Activated naive CD8-positive, alpha-beta T cell treated with anti-CD3 and anti-CD28 coated beads, Interleukin-2, amount 10 ng/mL, durations not matched to agents 7 days and 5 days (primary cell): ENCODE measurements at regions not wholly inside any gene's neighbourhood (a gene's known extent, or its start where the extent isn't known, plus 50 kb on each side); places are given as distances from the start of the nearest gene placed in this dataset.
A peak's percentile ranks its signal among the peaks of the same experiment; 100 is the strongest.
"Not testable (repeated sequence)": the region's sequence is repeated elsewhere in the genome, so short reads cannot be mapped to it uniquely, and the experiment has no call there.

ENCODE experiments used
- ATAC-seq: fragments of 150-1000 bp; cut with Tn5 transposase; one replicate; pipeline ENCODE4 v1.10.0; 2021; ENCODE audit warnings: low read depth, moderate library complexity
- POLR2A ChIA-PET: fragments of 350-600 bp; sonication (Branson Sonifier 250); formaldehyde crosslinking; loops from one replicate; lab custom pipeline; 2021; ENCODE audit warnings: antibody characterized with exemption; lab: Charles Lee
- DNase-seq: peaks from one replicate; pipeline ENCODE4 v3.0.0; 2021
- H3K27ac Mint-ChIP-seq: one replicate; pipeline ENCODE4 v1.8.0; 2022; ENCODE audit warnings: mild to moderate bottlenecking, mixed read lengths
- H3K27me3 Mint-ChIP-seq: one replicate; pipeline ENCODE4 v1.8.0; 2022; ENCODE audit warnings: mild to moderate bottlenecking, moderate library complexity, mixed read lengths
- H3K36me3 Mint-ChIP-seq: one replicate; pipeline ENCODE4 v1.8.0; 2021; ENCODE audit warnings: mild to moderate bottlenecking, mixed read lengths
- H3K4me1 Mint-ChIP-seq: one replicate; pipeline ENCODE4 v1.8.0; 2021; ENCODE audit warnings: mixed read lengths
- H3K4me3 Mint-ChIP-seq: one replicate; pipeline ENCODE4 v1.8.0; 2022; ENCODE audit warnings: mild to moderate bottlenecking, moderate library complexity, mixed read lengths
- H3K9me3 Mint-ChIP-seq: one replicate; pipeline ENCODE4 v1.8.0; 2021; ENCODE audit warnings: mixed read lengths

DNA sequence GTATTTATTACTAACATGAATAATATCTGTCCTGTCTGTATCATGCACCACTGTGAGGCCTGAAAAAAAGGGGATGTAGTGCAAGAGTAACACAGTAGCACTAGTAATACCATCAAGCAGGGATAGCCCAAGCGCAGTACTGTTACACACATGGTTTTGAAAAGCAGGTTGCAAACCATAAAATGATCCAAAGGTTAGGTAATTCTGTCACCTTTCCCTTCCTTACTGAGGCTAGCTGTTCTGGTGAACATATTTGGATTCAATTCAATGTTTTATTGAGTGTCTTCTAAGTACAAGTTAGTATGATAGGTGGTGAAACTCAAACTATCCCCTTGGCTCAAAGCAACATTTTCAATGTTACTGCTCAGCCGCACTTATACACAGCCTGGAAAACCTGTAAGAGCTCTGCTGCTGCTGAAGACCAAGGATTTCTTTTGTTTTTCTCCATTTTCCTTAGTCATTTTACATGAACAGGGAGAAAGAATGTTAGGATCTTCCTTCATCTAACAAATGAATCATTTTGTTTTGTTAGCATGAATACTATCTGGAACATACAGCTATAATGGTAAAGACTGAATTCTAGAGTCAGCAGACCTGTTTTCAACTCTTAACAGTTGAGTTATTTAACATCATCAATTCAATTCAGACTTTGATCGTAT, 102.5 kb upstream of the ITPRID2 start:
- H3K4me3 Mint-ChIP-seq, result no peak overlapping the region
- POLR2A ChIA-PET, result no interaction called here
- peaks cover 15% of the 10 kb centered on the region for H3K4me1 Mint-ChIP-seq
- ATAC-seq (no peak), DNase-seq (no peak)
- H3K9me3 Mint-ChIP-seq, result peaks cover 2% of the 10 kb centered on the region
- H3K27ac Mint-ChIP-seq, result no peak overlapping the region
- H3K36me3 Mint-ChIP-seq, result peaks cover 2% of the 10 kb centered on the region
- H3K27me3 Mint-ChIP-seq, result no peaks in the 10 kb centered on the region

DNA sequence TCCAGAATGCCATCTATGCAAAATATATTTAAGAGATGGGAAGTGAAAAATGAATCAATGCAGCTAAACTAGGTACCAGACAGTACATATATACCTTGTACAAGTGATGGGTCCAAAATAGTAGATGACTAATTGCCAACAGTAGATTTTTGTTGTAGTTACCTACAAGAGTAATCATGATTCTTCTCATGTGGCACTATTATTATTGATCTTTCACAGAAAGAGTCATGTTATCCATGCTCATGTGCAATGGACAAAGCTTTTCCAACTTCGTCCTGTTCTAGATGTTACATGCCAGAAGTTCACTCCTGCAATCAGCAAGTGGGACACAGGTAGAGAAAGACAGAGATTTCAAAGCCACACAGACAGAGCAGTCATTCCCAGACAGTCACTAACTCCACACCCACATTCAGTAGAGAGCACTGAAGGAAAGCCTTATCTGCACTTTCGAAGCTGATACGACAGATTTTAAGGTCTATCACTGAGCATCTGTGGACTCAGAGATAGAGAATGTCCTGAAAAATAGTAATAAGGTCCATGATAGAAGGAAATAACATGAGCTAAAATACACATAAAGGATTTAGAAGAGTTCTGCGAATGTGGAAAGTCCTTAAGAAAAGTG, 101.6 kb upstream of the ITPRID2 start:
- Mint-ChIP-seq H3K9me3 (peaks cover 2% of the 10 kb centered on the region), H3K4me3 (no peak overlapping the region), H3K27ac (no peak overlapping the region), H3K27me3 (no peaks in the 10 kb centered on the region), H3K36me3 (peaks cover 2% of the 10 kb centered on the region), H3K4me1 (peaks cover 15% of the 10 kb centered on the region)
- DNase-seq (no peak), ATAC-seq (no peak)
- POLR2A ChIA-PET, result no interaction called here

DNA sequence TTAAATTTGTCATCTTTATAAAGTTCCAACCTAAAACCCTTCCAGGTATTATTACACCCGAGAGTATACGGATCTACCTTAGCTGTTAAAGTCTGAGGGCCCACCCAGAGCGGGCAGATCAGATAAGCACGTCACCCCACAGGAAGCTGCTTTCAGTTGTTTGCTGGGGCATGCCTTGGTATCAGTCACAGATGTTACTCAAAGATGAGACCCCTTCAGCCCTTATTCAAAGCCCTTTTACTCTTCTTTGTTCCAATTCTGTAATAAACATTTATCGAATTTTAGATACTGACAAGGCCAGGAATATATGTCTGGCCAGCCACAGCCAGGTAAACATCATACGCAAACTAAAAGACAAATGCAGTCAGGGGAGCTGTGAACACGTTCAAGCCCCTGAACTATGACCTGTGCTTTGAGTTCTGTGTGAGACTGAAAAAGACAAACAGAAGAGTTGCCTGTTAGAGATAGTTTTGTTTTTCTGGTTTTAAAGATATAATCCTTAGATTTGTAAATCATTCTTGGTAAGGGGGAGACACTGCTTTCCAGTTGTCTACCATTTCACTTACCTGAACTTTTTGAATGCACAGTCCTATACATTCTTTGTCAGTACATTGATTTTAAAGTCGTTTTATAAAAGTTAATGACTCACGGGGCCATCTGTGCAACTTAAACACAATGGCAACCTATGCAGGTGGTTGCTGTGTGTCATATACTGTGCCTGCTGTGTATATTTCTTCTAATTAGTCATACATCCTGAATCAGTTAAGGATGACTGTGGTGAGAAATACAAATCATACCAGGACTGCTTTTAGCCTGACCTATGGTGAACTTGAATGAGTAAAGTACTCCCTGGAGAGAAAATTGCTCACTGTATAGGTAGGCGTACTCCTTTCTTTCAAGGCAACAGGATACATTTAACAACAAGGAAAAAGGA, 100.5 kb upstream of the ITPRID2 start:
- ATAC-seq (peak; percentile 80), DNase-seq (no peak)
- Mint-ChIP-seq H3K4me3 (peak overlapping the region; percentile 9), H3K36me3 (peaks cover 2% of the 10 kb centered on the region), H3K27me3 (no peaks in the 10 kb centered on the region), H3K27ac (peak overlapping the region; percentile 35), H3K9me3 (peaks cover 2% of the 10 kb centered on the region), H3K4me1 (peaks cover 15% of the 10 kb centered on the region)
- POLR2A ChIA-PET, result no interaction called here

DNA sequence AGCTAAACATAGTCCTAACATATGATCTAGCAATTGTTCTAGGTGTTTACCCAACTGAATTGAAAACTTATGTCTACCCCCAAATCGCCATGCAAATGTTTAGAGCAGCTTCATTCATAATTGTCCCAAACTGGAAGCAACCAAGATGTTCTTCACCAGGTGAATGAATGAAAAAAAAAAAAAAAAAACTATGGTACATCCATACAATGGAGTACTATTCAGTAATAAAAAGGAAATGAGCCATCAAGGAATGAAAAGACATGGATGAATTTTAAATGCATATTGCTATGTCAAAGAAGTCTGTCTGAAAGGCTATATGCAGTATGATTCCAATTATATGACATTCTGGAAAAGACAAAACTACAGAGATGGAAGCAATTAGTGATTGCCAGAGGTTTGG, 98.6 kb upstream of the ITPRID2 start:
- Mint-ChIP-seq H3K4me1 (peaks cover 11% of the 10 kb centered on the region), H3K27me3 (no peaks in the 10 kb centered on the region), H3K27ac (no peak overlapping the region), H3K36me3 (peaks cover 2% of the 10 kb centered on the region), H3K9me3 (peaks cover 2% of the 10 kb centered on the region), H3K4me3 (no peak overlapping the region)
- POLR2A ChIA-PET, result no interaction called here
- DNase-seq (no peak), ATAC-seq (no peak)

DNA sequence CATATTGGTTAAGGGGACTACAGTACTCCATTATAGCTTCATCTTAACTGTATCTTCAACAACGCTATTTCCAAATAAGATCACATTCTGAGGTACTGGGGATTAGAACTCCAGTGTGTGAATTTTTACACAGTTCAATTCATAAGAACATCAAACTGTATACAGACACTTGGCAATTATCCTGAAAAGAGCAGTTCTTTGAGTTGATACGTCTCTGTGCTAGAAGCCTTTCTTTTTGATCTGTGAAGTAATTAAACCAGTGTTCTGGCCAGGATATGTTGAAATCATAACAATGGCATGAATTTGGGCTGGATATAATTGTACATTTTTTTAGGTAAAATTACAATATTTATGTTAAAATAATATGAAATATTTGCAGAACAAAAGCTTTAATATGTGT, 93.5 kb upstream of the ITPRID2 start:
- POLR2A ChIA-PET, result no interaction called here
- H3K4me3 Mint-ChIP-seq, result no peak overlapping the region
- peaks cover 8% of the 10 kb centered on the region for H3K27me3 Mint-ChIP-seq
- DNase-seq (no peak), ATAC-seq (no peak)
- no peaks in the 10 kb centered on the region for H3K4me1 Mint-ChIP-seq
- no peaks in the 10 kb centered on the region for H3K36me3 Mint-ChIP-seq
- no peak overlapping the region for H3K27ac Mint-ChIP-seq
- peaks cover 2% of the 10 kb centered on the region for H3K9me3 Mint-ChIP-seq

DNA sequence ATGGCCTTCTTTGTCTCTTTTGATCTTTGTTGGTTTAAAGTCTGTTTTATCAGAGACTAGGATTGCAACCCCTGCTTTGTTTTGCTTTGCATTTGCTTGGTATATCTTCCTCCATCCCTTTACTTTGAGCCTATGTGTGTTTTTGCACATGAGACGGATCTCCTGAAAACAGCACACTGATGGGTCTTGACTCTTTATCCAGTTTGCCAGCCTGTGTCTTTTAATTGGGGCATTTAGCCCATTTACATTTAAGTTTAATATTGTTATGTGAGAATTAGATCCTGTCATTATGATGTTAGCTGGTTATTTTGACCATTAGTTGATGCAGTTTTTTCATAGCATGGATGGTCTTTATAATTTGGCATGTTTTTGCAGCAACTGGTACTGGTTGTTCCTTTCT, 89.2 kb upstream of the ITPRID2 start:
- H3K4me3 Mint-ChIP-seq, DNase-seq, H3K27me3 Mint-ChIP-seq, H3K4me1 Mint-ChIP-seq, H3K36me3 Mint-ChIP-seq, ATAC-seq, POLR2A ChIA-PET, H3K9me3 Mint-ChIP-seq, H3K27ac Mint-ChIP-seq: not testable (repeated sequence)

DNA sequence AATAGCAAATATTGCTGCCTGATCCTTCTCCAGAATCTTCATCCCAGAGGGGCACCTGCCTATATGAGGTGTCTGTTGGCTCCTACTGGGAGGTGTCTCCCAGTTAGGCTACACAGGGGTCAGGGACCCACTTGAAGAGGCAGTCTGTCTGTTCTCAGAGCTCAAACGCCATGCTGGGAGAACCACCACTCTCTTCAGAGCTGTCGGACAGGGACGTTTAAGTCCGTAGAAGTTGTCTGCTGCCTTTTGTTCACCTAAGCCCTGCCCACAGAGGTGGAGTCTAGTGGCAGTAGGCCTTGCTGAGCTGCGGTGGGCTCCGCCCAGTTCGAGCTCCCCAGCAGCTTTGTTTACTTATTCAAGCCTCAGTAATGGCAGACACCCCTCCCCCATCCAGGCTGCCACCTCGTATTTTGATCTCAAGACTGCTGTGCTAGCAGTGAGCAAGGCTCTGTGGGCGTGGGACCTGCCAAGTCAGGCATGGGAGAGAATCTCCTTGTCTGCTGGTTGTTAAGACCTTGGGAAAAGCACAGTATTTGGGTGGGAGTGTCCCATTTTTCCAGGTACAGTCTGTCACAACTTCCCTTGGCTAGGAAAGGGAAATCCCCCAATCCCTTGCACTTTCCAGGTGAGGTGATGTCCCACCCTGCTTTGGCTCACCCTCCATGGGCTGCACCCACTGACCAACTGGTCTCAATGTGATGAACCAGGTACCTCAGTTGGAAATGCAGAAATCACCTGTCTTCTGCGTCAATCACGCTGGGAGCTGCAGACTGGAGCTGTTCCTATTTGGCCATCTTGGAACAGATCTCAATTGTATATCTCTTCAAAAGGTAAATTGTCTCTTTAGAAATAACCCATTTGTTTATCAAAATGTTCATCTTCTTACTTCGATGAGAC, 87.4 kb upstream of the ITPRID2 start:
- DNase-seq, ATAC-seq, H3K9me3 Mint-ChIP-seq, H3K27ac Mint-ChIP-seq, POLR2A ChIA-PET, H3K4me3 Mint-ChIP-seq, H3K36me3 Mint-ChIP-seq, H3K4me1 Mint-ChIP-seq: not testable (repeated sequence)
- peaks cover 10% of the 10 kb centered on the region for H3K27me3 Mint-ChIP-seq

DNA sequence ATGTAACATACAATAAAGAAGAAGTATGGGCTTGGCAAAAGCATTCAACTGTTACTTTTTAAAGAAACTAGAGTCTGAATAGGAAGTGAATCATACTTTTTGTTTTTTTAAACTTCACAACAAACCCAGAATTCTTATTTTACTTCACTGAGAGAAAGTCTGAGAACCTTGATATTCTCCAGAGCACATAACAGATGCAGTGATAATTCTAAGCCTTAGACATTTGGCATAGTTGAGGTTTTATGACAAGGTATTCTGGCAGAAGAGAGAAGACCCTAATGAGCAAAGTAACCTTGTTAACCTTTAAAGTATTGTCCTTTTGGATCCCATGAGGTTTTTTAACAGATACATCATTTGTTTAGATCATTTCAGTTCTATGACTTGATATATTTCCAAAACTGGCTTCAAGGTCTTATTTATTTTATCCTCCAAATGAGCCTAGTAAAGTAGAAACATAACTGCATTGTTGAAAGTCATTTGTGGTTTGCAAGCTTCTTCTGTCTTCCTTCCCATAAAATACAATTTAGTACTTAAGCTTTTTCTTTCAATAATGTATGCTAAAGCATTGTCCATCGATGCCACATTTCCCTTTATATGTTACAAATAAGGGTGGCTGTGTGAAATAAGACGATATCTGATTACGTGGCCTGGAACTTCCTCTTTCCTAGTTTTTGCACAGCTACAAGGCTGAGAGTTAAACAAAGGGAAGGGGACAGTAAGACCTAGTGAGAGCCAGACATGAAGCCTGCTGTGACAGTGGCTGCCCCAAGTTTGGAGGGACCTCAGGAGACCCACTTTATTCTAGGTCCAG, 86.1 kb upstream of the ITPRID2 start:
- POLR2A ChIA-PET, result no interaction called here
- Mint-ChIP-seq H3K27me3 (peaks cover 10% of the 10 kb centered on the region), H3K36me3 (no peaks in the 10 kb centered on the region), H3K9me3 (peaks cover 3% of the 10 kb centered on the region), H3K4me1 (peaks cover 3% of the 10 kb centered on the region), H3K4me3 (no peak overlapping the region), H3K27ac (no peak overlapping the region)
- DNase-seq (no peak), ATAC-seq (no peak)

DNA sequence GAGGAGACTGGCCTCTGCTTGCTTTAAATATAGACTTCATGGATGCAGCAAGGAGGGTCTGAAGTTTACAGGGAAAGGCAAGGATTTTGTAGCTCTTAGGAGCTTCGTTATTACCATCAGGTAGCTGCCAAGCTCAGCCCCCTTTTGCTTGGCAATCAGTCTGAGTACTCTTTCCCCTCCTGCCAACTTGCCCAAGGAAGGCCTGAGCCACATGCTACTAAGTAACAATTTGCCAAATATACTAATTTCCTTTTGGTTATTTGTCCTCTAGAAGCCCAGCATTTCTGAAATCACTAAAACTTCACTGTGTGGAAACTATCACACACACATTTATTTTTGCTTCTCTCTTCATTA, 85.5 kb upstream of the ITPRID2 start:
- no peaks in the 10 kb centered on the region for H3K36me3 Mint-ChIP-seq
- peaks cover 3% of the 10 kb centered on the region for H3K9me3 Mint-ChIP-seq
- H3K27me3 Mint-ChIP-seq, result peaks cover 10% of the 10 kb centered on the region
- H3K27ac Mint-ChIP-seq, result no peak overlapping the region
- H3K4me1 Mint-ChIP-seq, result peaks cover 3% of the 10 kb centered on the region
- no peak for ATAC-seq
- POLR2A ChIA-PET, result no interaction called here
- DNase-seq, result no peak
- H3K4me3 Mint-ChIP-seq, result no peak overlapping the region

DNA sequence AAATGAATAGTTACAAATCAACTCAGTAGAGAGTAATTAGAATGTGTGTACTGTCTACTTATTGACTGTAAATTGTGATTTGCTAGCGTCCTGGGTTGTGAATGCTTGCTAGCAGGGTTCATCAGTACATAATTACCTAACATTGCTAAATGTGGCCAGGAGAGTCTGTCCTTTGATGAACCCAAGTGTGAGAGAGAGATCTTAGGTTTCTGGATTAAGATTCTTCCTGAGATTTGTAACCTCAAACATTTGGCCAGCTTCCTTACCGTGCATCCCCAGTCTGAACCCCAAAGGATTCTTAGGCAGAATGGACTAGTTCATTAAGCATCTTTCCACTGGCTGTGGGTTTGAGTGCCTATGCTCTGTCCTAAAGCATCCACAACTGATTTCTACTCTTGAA, 84.0 kb upstream of the ITPRID2 start:
- POLR2A ChIA-PET, result no interaction called here
- Mint-ChIP-seq H3K9me3 (peaks cover 2% of the 10 kb centered on the region), H3K27me3 (peaks cover 2% of the 10 kb centered on the region), H3K36me3 (no peaks in the 10 kb centered on the region), H3K27ac (no peak overlapping the region), H3K4me1 (peaks cover 3% of the 10 kb centered on the region), H3K4me3 (no peak overlapping the region)
- DNase-seq (no peak), ATAC-seq (no peak)

DNA sequence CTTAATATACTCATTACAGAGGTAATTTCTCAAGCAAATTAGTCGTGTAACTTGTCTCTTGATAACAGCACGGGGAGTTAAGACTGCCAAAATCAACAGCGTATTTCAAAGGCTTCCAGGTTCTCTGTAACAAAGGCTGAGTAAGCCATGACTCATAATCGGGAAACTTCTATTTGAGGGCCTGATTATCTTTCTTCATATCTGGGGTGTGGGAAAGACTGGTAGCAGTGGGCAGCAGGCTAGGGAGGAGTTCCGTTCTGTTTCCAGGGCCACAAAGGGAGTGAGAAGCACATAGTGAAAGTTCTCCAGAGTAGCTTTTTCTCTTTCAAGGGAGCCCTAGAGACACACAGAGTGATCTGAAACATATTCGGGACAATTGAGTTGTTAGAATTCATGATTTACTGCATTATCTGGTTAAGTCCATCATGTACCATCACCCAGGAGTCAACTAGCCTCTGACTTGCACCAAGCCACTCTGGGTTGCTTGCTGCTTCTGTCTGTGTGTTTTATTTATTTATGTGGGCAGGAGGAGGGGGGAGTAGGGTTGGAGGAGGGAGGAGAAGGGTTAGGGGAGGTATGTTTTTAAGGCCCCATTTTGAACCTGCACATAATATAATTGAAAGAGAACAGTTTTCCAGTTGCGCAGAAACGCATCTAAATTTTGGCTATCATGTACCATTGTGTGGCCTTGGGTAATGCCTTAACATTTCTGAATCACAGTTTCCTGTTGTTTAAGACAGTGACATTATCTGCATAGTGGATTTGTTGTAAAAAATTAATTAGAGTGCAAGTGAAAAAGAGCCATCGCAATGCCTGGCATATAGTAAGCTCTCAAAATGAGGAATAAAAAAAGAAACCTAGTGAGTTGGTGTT, 80.5 kb upstream of the ITPRID2 start:
- ATAC-seq, result no peak
- Mint-ChIP-seq H3K27ac (no peak overlapping the region), H3K27me3 (peaks cover 2% of the 10 kb centered on the region), H3K9me3 (no peaks in the 10 kb centered on the region), H3K36me3 (no peaks in the 10 kb centered on the region), H3K4me1 (peaks cover 3% of the 10 kb centered on the region), H3K4me3 (no peak overlapping the region)
- POLR2A ChIA-PET, result no interaction called here
- DNase-seq, result no peak
